ENCODE measurements at regions not wholly inside any gene's neighbourhood (a gene's known extent, or its start where the extent isn't known, plus 50 kb on each side); places are given as distances from the start of the nearest gene placed in this dataset.

DNA sequence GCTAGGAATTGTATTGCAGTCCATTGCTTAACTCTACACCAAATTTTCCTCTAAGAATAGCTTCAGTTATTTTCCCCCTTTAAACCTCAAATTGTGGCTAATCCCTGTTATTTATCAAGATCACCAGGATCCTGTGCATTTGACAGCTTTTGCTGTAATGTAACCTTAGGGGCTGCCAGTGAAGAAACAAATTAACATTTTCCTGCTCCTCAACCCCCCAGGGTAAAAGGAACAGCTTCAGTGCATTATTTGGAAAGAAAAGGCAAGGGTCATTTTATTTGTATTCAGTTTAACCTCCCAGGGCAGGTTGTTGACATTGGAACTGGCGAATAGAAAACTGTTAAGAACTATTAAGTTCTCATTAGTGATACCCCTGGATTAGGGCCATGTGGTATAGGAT, 57.0 kb downstream of the PCDH20 start:
- Histone ChIP-seq H3K4me3 (no peak overlapping the region), H3K27me3 (no peaks in the 10 kb centered on the region)
- no peak for DNase-seq

DNA sequence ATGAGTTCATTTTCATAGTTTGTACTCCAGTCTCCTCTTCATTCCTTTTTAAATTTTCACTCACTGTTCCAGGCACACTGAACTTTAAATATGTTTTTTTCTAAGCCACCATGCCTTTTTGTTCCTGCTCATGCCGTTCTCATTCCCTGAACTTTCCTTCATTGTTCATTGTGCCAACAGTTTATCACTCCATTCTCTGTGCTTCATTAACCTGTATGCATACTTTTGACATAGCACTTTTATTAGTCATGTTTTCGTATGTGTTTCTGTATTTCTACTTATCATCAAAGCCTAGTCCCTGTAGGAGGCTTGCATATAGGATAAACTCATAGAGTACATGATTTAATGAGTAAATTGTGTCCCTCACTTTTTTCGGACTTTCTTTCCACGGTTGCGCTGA, 65.3 kb downstream of the PCDH20 start:
- Histone ChIP-seq H3K9me3 (no peaks in the 10 kb centered on the region), H3K27ac (no peak overlapping the region), H3K36me3 (no peaks in the 10 kb centered on the region), H3K27me3 (no peaks in the 10 kb centered on the region), H3K4me3 (no peak overlapping the region), H3K4me1 (no peaks in the 10 kb centered on the region)
- no peak for TF ChIP-seq POLR2A (IDR thresholded peaks at IDR 0.05)
- TF ChIP-seq CTCF (IDR thresholded peaks at IDR 0.05), result no peak
- DNase-seq, result no peak

More for the DNA sequence above, 57.0 kb downstream of the PCDH20 start:
- H3K9me3 ChIP-seq, result no peaks in the 10 kb centered on the region
- TF ChIP-seq CTCF (IDR thresholded peaks at IDR 0.05) (no peak), POLR2A (IDR thresholded peaks at IDR 0.05) (no peak)
- no peaks in the 10 kb centered on the region for H3K36me3 ChIP-seq
- H3K27ac ChIP-seq, result no peak overlapping the region
- no peaks in the 10 kb centered on the region for H3K4me1 ChIP-seq

- Histone ChIP-seq H3K4me1 (no peaks in the 10 kb centered on the region), H3K9me3 (no peaks in the 10 kb centered on the region), H3K4me3 (no peak overlapping the region), H3K27ac (no peak overlapping the region), H3K36me3 (no peaks in the 10 kb centered on the region), H3K27me3 (no peaks in the 10 kb centered on the region)
- DNase-seq, result no peak
- no peak for TF ChIP-seq CTCF (IDR thresholded peaks at IDR 0.05)
- no peak for TF ChIP-seq POLR2A (IDR thresholded peaks at IDR 0.05)
Measured at GRCh38 chr13:61339054-61339621, 76.5 kb downstream of the PCDH20 start.

GRCh38 chr13:61316647-61317046, 99.0 kb downstream of the PCDH20 start:
- TF ChIP-seq CTCF (IDR thresholded peaks at IDR 0.05) (no peak), POLR2A (IDR thresholded peaks at IDR 0.05) (no peak)
- H3K4me1 ChIP-seq, result no peaks in the 10 kb centered on the region
- no peaks in the 10 kb centered on the region for H3K27me3 ChIP-seq
- H3K4me3 ChIP-seq, result no peak overlapping the region
- H3K36me3 ChIP-seq, result no peaks in the 10 kb centered on the region
- no peak overlapping the region for H3K27ac ChIP-seq
- DNase-seq, result no peak
- H3K9me3 ChIP-seq, result no peaks in the 10 kb centered on the region

GRCh38 chr13:61294467-61295191, 121.0 kb downstream of the PCDH20 start:
- no peaks in the 10 kb centered on the region for H3K27me3 ChIP-seq
- DNase-seq, result no peak
- no peak overlapping the region for H3K4me3 ChIP-seq
- TF ChIP-seq POLR2A (IDR thresholded peaks at IDR 0.05) (no peak), CTCF (IDR thresholded peaks at IDR 0.05) (no peak)
- peaks cover 0 to 2% (median 0%) of the 10 kb centered on the region in 4 donors for H3K9me3 ChIP-seq
- no peak overlapping the region for H3K27ac ChIP-seq
- H3K36me3 ChIP-seq, result no peaks in the 10 kb centered on the region
- H3K4me1 ChIP-seq, result no peaks in the 10 kb centered on the region

Measured in Peyer's patch (tissue), 4 donors.